ENCODE measurements at regions not wholly inside any gene's neighbourhood (a gene's known extent, or its start where the extent isn't known, plus 50 kb on each side); places are given as distances from the start of the nearest gene placed in this dataset.
"Not testable (repeated sequence)": the region's sequence is repeated elsewhere in the genome, so short reads cannot be mapped to it uniquely, and the experiment has no call there.

GRCh38 chr13:40053401-40053800 lies 397.9 kb downstream of the COG6 start:
- no peak for DNase-seq

GRCh38 chr13:40054422-40054821 lies 399.0 kb downstream of the COG6 start:
- DNase-seq: not testable (repeated sequence)

GRCh38 chr13:40056898-40057619 lies 401.6 kb downstream of the COG6 start:
- no peak for DNase-seq

- DNase-seq: no peak
Observed at GRCh38 chr13:40058757-40059236, 403.3 kb downstream of the COG6 start.

GRCh38 chr13:40059540-40060232 lies 404.2 kb downstream of the COG6 start:
- DNase-seq: no peak

GRCh38 chr13:40060296-40061007 lies 405.0 kb downstream of the COG6 start:
- no peak for DNase-seq

GRCh38 chr13:40061466-40062450 lies 406.3 kb downstream of the COG6 start:
- DNase-seq: no peak

- no peak for DNase-seq
Observed at GRCh38 chr13:40063278-40063698, 407.8 kb downstream of the COG6 start.

- no peak for DNase-seq
Observed at GRCh38 chr13:40063703-40064102, 408.2 kb downstream of the COG6 start.

GRCh38 chr13:40064154-40065097 lies 409.0 kb downstream of the COG6 start:
- DNase-seq: no peak

- DNase-seq: peak; percentile 4
Observed at GRCh38 chr13:40069173-40070044, 413.9 kb downstream of the COG6 start.

- peak; percentile 11 for DNase-seq
Observed at GRCh38 chr13:40070357-40070756, 414.9 kb downstream of the COG6 start.

- DNase-seq: no peak
Observed at GRCh38 chr13:40072663-40073120, 417.2 kb downstream of the COG6 start.

GRCh38 chr13:40074338-40074737 lies 418.9 kb downstream of the COG6 start:
- no peak for DNase-seq

- no peak for DNase-seq
Observed at GRCh38 chr13:40075281-40075680, 419.8 kb downstream of the COG6 start.

GRCh38 chr13:40076765-40077362 lies 421.4 kb downstream of the COG6 start:
- no peak for DNase-seq

- no peak for DNase-seq
Observed at GRCh38 chr13:40077396-40078027, 422.1 kb downstream of the COG6 start.

GRCh38 chr13:40079721-40080120 lies 424.3 kb downstream of the COG6 start:
- no peak for DNase-seq

GRCh38 chr13:40080676-40081075 lies 425.2 kb downstream of the COG6 start:
- no peak for DNase-seq

Data from NCI-H510A treated with DMSO at 0.1 percent for 48 hours (cell line).